SK-N-SH (cell line): ENCODE measurements at regions not wholly inside any gene's neighbourhood (a gene's known extent, or its start where the extent isn't known, plus 50 kb on each side); places are given as distances from the start of the nearest gene placed in this dataset.

Source experiments
- CTCF ChIA-PET: fragments of 300-600, 350-600 bp; formaldehyde crosslinking; extraction: SDS; loops from one replicate; lab custom pipeline; 2021; lab: Yijun Ruan, JAX
- POLR2A ChIA-PET: fragments of 350-600 bp; sonication (Branson Sonifier 250); formaldehyde crosslinking; extraction: SDS; loops from one replicate; lab custom pipeline; 2020; ENCODE audit warnings: antibody characterized with exemption, inconsistent platforms; lab: Yijun Ruan, JAX
- DNase-seq: peaks from one replicate; pipeline ENCODE4 v3.0.0; 2012
- H2AFZ ChIP-seq: fragments of 200-600 bp; sonication (generic); 2 replicates; pipeline ENCODE4 v1.8.1; 2016; ENCODE audit warnings: antibody characterized with exemption, mild to moderate bottlenecking, low read depth
- H3F3A ChIP-seq: fragments of 200-600 bp; sonication (generic); replicated peaks from 2 replicates; pipeline ENCODE3; 2016; ENCODE audit warnings: antibody characterized with exemption, mild to moderate bottlenecking; ENCODE audit not compliant: insufficient read depth
- H3K27ac ChIP-seq, 2 experiments: fragments of 200-500 bp in 1 of 2; fragments of 200-600 bp in 1 of 2; sonication (Bioruptor generic) in 1 of 2; sonication (generic), shearing (Covaris generic) in 1 of 2; 2 replicates each; pipeline versions ENCODE4 v1.5.1 to v1.6.1; 2014 to 2016; ENCODE audit warnings: low read depth in 2 of 2, inconsistent platforms in 1 of 2, low read length in 1 of 2, mild to moderate bottlenecking in 1 of 2, mixed read lengths in 1 of 2
- H3K27me3 ChIP-seq: fragments of 200-600 bp; sonication (generic), shearing (Covaris generic); 2 replicates; pipeline ENCODE4 v1.6.1; 2016; ENCODE audit warnings: mixed run types; ENCODE audit not compliant: insufficient read depth
- H3K36me3 ChIP-seq, 2 experiments: fragments of 200-500 bp in 1 of 2; fragments of 200-600 bp in 1 of 2; sonication (Bioruptor generic) in 1 of 2; sonication (generic) in 1 of 2; replicated peaks in 1 of 2; 2 replicates each; pipeline versions ENCODE3 to v1.5.1; 2014 to 2016; ENCODE audit warnings: low read length in 1 of 2, mild to moderate bottlenecking in 1 of 2; ENCODE audit not compliant: insufficient read depth in 2 of 2, control insufficient read depth in 1 of 2
- H3K4me1 ChIP-seq, 2 experiments: fragments of 200-500 bp in 1 of 2; fragments of 200-600 bp in 1 of 2; sonication (Bioruptor generic) in 1 of 2; sonication (generic), shearing (Covaris generic) in 1 of 2; 2 replicates each; pipeline versions ENCODE4 v1.5.1 to v1.6.1; 2014 to 2016; ENCODE audit warnings: low read depth in 1 of 2, low read length in 1 of 2, mixed run types in 1 of 2; ENCODE audit not compliant: insufficient read depth in 2 of 2, control insufficient read depth in 1 of 2
- H3K4me2 ChIP-seq: fragments of 200-600 bp; sonication (generic), shearing (Covaris generic); 2 replicates; pipeline ENCODE4 v1.6.1; 2017; ENCODE audit warnings: mixed run types
- H3K4me3 ChIP-seq, 2 experiments: fragments of 200-500 bp in 1 of 2; fragments of 200-600 bp in 1 of 2; sonication (Bioruptor generic) in 1 of 2; sonication (generic), shearing (Covaris generic) in 1 of 2; 2 replicates each; pipeline versions ENCODE4 v1.5.1 to v1.8.1; 2014 to 2016; ENCODE audit warnings: low read depth in 2 of 2, inconsistent platforms in 1 of 2, low read length in 1 of 2, mild to moderate bottlenecking in 1 of 2, mixed read lengths in 1 of 2, moderate library complexity in 1 of 2
- H3K79me2 ChIP-seq: fragments of 200-600 bp; sonication (generic); 2 replicates; pipeline ENCODE4 v1.8.1; 2017; ENCODE audit warnings: mild to moderate bottlenecking; ENCODE audit not compliant: insufficient read depth
- H3K9ac ChIP-seq: fragments of 200-600 bp; sonication (generic); 2 replicates; pipeline ENCODE4 v1.6.1; 2017; ENCODE audit warnings: mixed run types
- H3K9me2 ChIP-seq: fragments of 200-600 bp; sonication (generic); 2 replicates; pipeline ENCODE4 v1.6.1; 2017; ENCODE audit warnings: mixed run types
- H3K9me3 ChIP-seq: fragments of 200-600 bp; sonication (generic); 2 replicates; pipeline ENCODE4 v1.6.1; 2017; ENCODE audit warnings: mixed run types, mild to moderate bottlenecking, moderate library complexity
- H4K20me1 ChIP-seq: fragments of 200-600 bp; sonication (generic); 2 replicates; pipeline ENCODE4 v1.6.1; 2017; ENCODE audit warnings: mild to moderate bottlenecking, mixed run types; ENCODE audit not compliant: insufficient read depth
- CTCF ChIP-seq: fragments of 200-600 bp; sonication (generic); IDR thresholded peaks from 2 replicates; pipeline ENCODE4 v1.6.1; 2017; ENCODE audit warnings: antibody characterized with exemption, mild to moderate bottlenecking, moderate library complexity
- ELF1 ChIP-seq: IDR thresholded peaks from 2 replicates; pipeline ENCODE4 v1.4.0; 2012
- EP300 ChIP-seq, 2 experiments: IDR thresholded peaks; 2 replicates each; pipeline versions ENCODE4 v1.4.0 to v1.6.1; 2012; ENCODE audit warnings: borderline replicate concordance in 1 of 2, low read depth in 1 of 2, low read length in 1 of 2
- EZH2phosphoT487 ChIP-seq: fragments of 200-600 bp; sonication (generic); IDR thresholded peaks from 2 replicates; pipeline ENCODE4 v1.6.1; 2017; ENCODE audit warnings: low read depth, mixed run types, mild to moderate bottlenecking, antibody characterized with exemption, moderate library complexity, borderline replicate concordance
- FOSL2 ChIP-seq: IDR thresholded peaks from 2 replicates; pipeline ENCODE4 v1.4.0; 2012; ENCODE audit warnings: low read depth, mild to moderate bottlenecking, moderate library complexity, borderline replicate concordance
- FOXJ3 ChIP-seq: sonication (generic); formaldehyde crosslinking; IDR thresholded peaks from 2 replicates; pipeline ENCODE4 v1.5.1; 2020; ENCODE audit warnings: mild to moderate bottlenecking, missing genetic modification reagents
- GATA2 ChIP-seq: sonication (generic); formaldehyde crosslinking; IDR thresholded peaks from 2 replicates; pipeline ENCODE4 v1.5.0; 2020; ENCODE audit warnings: mild to moderate bottlenecking, missing genetic modification reagents
- JUND ChIP-seq: IDR thresholded peaks from 2 replicates; pipeline ENCODE4 v1.4.0; 2012
- MAX ChIP-seq: IDR thresholded peaks from 2 replicates; pipeline ENCODE4 v1.4.0; 2012; ENCODE audit warnings: low read depth
- MEF2A ChIP-seq: IDR thresholded peaks from 2 replicates; pipeline ENCODE4 v1.4.0; 2012; ENCODE audit warnings: low read depth, borderline replicate concordance
- MXI1 ChIP-seq: IDR thresholded peaks from 2 replicates; pipeline ENCODE4 v1.6.1; 2012; ENCODE audit warnings: mild to moderate bottlenecking, low read depth, low read length, improper control_type of control experiment
- NFIC ChIP-seq: IDR thresholded peaks from 2 replicates; pipeline ENCODE4 v1.4.0; 2012; ENCODE audit warnings: borderline replicate concordance
- NRF1 ChIP-seq: IDR thresholded peaks from 2 replicates; pipeline ENCODE4 v1.6.1; 2012; ENCODE audit warnings: low read depth, mild to moderate bottlenecking, low read length
- RAD21 ChIP-seq: IDR thresholded peaks from 2 replicates; pipeline ENCODE4 v1.6.1; 2012; ENCODE audit warnings: mild to moderate bottlenecking, low read length
- RXRA ChIP-seq: IDR thresholded peaks from 2 replicates; pipeline ENCODE4 v1.4.0; 2012; ENCODE audit warnings: low read depth, mild to moderate bottlenecking, borderline replicate concordance
- SIN3A ChIP-seq: IDR thresholded peaks from 2 replicates; pipeline ENCODE4 v1.6.1; 2012; ENCODE audit warnings: low read depth, mild to moderate bottlenecking, low read length, moderate library complexity, borderline replicate concordance
- TAF1 ChIP-seq: IDR thresholded peaks from 2 replicates; pipeline ENCODE4 v1.6.1; 2012; ENCODE audit warnings: low read depth, mild to moderate bottlenecking, low read length, moderate library complexity, borderline replicate concordance
- TCF12 ChIP-seq: IDR thresholded peaks from 2 replicates; pipeline ENCODE4 v1.4.0; 2012
- TEAD4 ChIP-seq: IDR thresholded peaks from 2 replicates; pipeline ENCODE4 v1.4.0; 2012; ENCODE audit warnings: mild to moderate bottlenecking, borderline replicate concordance; ENCODE audit not compliant: insufficient read depth
- USF1 ChIP-seq: IDR thresholded peaks from 2 replicates; pipeline ENCODE4 v1.4.0; 2012; ENCODE audit warnings: low read depth, borderline replicate concordance
- ZBTB33 ChIP-seq: IDR thresholded peaks from 2 replicates; pipeline ENCODE4 v1.4.0; 2012; ENCODE audit warnings: low read depth, borderline replicate concordance
- WGBS: methylation state at CpG from one replicate; pipeline ENCODE4 v1.1.6; 2017; ENCODE audit warnings: low lambda C conversion rate; 5-methylcytosine and 5-hydroxymethylcytosine counted together

- DNase-seq: no peak
- Histone ChIP-seq H3K9me3 (no peaks in the 10 kb centered on the region), H3K9me2 (no peaks in the 10 kb centered on the region), H3K36me3 (no peaks in the 10 kb centered on the region), H3K4me1 (no peaks in the 10 kb centered on the region; a peak in 1 of 4 replicates), H3K27ac (no peak overlapping the region), H3F3A (no peaks in the 10 kb centered on the region), H4K20me1 (0 out of 2 replicates have a peak, but pooled peaks cover 8% of the 10 kb centered on the region), H3K27me3 (peaks cover 53% of the 10 kb centered on the region), H3K4me2 (no peak overlapping the region), H2AFZ (no peak overlapping the region), H3K4me3 (no peak overlapping the region), H3K9ac (no peak overlapping the region), H3K79me2 (no peaks in the 10 kb centered on the region)
- ChIA-PET CTCF (interaction anchor here (1.2 to 1.6 kb wide), 3 partner anchors 14 to 399 kb away, joined by 3 to 4 read pairs (median 3); no protein-coding TSS in a partner anchor), POLR2A (no interaction called here)
- 8% methylated on average over 6 of the region's 21 CpGs for WGBS
- TF ChIP-seq TEAD4 (no peak), EP300 (IDR thresholded peaks at IDR 0.05; ENCODE audit: borderline replicate concordance in 1 of 2, low read depth in 1 of 2, low read length in 1 of 2) (no peak), MEF2A (no peak), CTCF (no peak), RXRA (no peak), GATA2 (CRISPR knock-in tag) (no peak), MXI1 (no peak), RAD21 (no peak), ELF1 (no peak), MAX (no peak), JUND (no peak)
Observed at GRCh38 chr4:1564535-1565375, 119.4 kb downstream of the FAM53A start.

- H3K27me3 ChIP-seq: peaks cover 61% of the 10 kb centered on the region
- DNase-seq: no peak
- H3K9me3 ChIP-seq: no peaks in the 10 kb centered on the region
- H4K20me1 ChIP-seq: 0 out of 2 replicates have a peak, but pooled peaks cover 8% of the 10 kb centered on the region
- no peaks in the 10 kb centered on the region for H3K36me3 ChIP-seq
- H3K4me2 ChIP-seq: no peak overlapping the region
- H3K9ac ChIP-seq: no peak overlapping the region
- H2AFZ ChIP-seq: no peak overlapping the region
- no peak overlapping the region for H3K4me3 ChIP-seq
- H3K4me1 ChIP-seq: no peaks in the 10 kb centered on the region; a peak in 1 of 4 replicates
- no peaks in the 10 kb centered on the region for H3F3A ChIP-seq
- H3K9me2 ChIP-seq: no peaks in the 10 kb centered on the region
- ChIA-PET POLR2A (no interaction called here), CTCF (interaction anchor here (0.8 to 1.4 kb wide), 5 partner anchors 12 to 398 kb away, joined by 3 to 4 read pairs (median 3); no protein-coding TSS in a partner anchor)
- no peaks in the 10 kb centered on the region for H3K79me2 ChIP-seq
- 22% methylated on average over 20 of the region's 20 CpGs for WGBS
- no peak overlapping the region for H3K27ac ChIP-seq
- no peak for TF ChIP-seq TAF1
- TF ChIP-seq FOXJ3 (CRISPR knock-in tag): no peak
- TF ChIP-seq ZBTB33: no peak
- no peak for TF ChIP-seq NRF1
- no peak for TF ChIP-seq SIN3A
- no peak for TF ChIP-seq TCF12
- no peak for TF ChIP-seq NFIC
- TF ChIP-seq FOSL2: no peak
- TF ChIP-seq USF1: no peak
- TF ChIP-seq EZH2phosphoT487: no peak
- no peak for TF ChIP-seq EP300 (IDR thresholded peaks at IDR 0.05; ENCODE audit: borderline replicate concordance in 1 of 2, low read depth in 1 of 2, low read length in 1 of 2)
Observed at GRCh38 chr4:1563768-1564485, 120.2 kb downstream of the FAM53A start.
